CD4-positive, CD25-positive, alpha-beta regulatory T cell (primary cell): ENCODE measurements at regions not wholly inside any gene's neighbourhood (a gene's known extent, or its start where the extent isn't known, plus 50 kb on each side); places are given as distances from the start of the nearest gene placed in this dataset.
"Not testable (repeated sequence)": the region's sequence is repeated elsewhere in the genome, so short reads cannot be mapped to it uniquely, and the experiment has no call there.

Experiments
- ATAC-seq, 2 donors: fragments of 150-1000 bp; cut with Tn5 transposase; one replicate each; pipeline ENCODE4 v1.10.0; 2021; ENCODE audit warnings: low read depth in 2 of 2, moderate number of reproducible peaks in 2 of 2, moderate library complexity in 1 of 2
- DNase-seq, 3 donors: peaks; one replicate each; pipeline versions ENCODE4 v3.0.0 to v3.0.0-alpha.2; 2012 to 2022; ENCODE audit warnings: mixed read lengths in 1 of 3
- H3K27ac ChIP-seq: one replicate; pipeline ENCODE4 v1.7.0; 2013; ENCODE audit warnings: mild to moderate bottlenecking, low read length; ENCODE audit not compliant: insufficient read depth, poor library complexity, severe bottlenecking
- H3K27me3 ChIP-seq: one replicate; pipeline ENCODE4 v1.7.0; 2013; ENCODE audit warnings: low read length; ENCODE audit not compliant: control insufficient read depth, insufficient read depth
- H3K36me3 ChIP-seq: one replicate; pipeline ENCODE4 v1.7.0; 2013; ENCODE audit warnings: mild to moderate bottlenecking, low read length, moderate library complexity; ENCODE audit not compliant: control insufficient read depth, insufficient read depth
- H3K4me1 ChIP-seq: 2 replicates; pipeline ENCODE4 v1.7.0; 2013; ENCODE audit warnings: mild to moderate bottlenecking, low read length; ENCODE audit not compliant: insufficient read depth, control insufficient read depth, poor library complexity, severe bottlenecking
- H3K4me3 ChIP-seq: one replicate; pipeline ENCODE4 v1.7.0; 2013; ENCODE audit warnings: low read depth, mild to moderate bottlenecking, low read length, moderate library complexity
- H3K9me3 ChIP-seq, 2 experiments: 1 replicate in 1 of 2; 2 replicates in 1 of 2; pipeline ENCODE4 v1.7.0; 2013; ENCODE audit warnings: low read length in 2 of 2, mild to moderate bottlenecking in 1 of 2, moderate library complexity in 1 of 2; ENCODE audit not compliant: control insufficient read depth in 2 of 2
- H3K27ac Mint-ChIP-seq, 3 donors: one replicate each; pipeline ENCODE4 v1.8.0; 2020 to 2022; ENCODE audit warnings: mild to moderate bottlenecking in 3 of 3, mixed read lengths in 3 of 3, moderate library complexity in 2 of 3
- H3K27me3 Mint-ChIP-seq: one replicate; pipeline ENCODE4 v1.8.0; 2022; ENCODE audit warnings: mild to moderate bottlenecking, mixed read lengths
- H3K36me3 Mint-ChIP-seq: one replicate; pipeline ENCODE4 v1.8.0; 2020; ENCODE audit warnings: mixed read lengths
- H3K4me1 Mint-ChIP-seq, 4 donors: one replicate each; pipeline ENCODE4 v1.8.0; 2020 to 2022; ENCODE audit warnings: mixed read lengths in 4 of 4, mild to moderate bottlenecking in 1 of 4
- H3K4me3 Mint-ChIP-seq, 4 donors: one replicate each; pipeline ENCODE4 v1.8.0; 2020 to 2022; ENCODE audit warnings: mild to moderate bottlenecking in 4 of 4, mixed read lengths in 4 of 4, moderate library complexity in 3 of 4
- H3K9me3 Mint-ChIP-seq, 7 donors: one replicate each; pipeline ENCODE4 v1.8.0; 2020 to 2022; ENCODE audit warnings: mixed read lengths in 7 of 7, mild to moderate bottlenecking in 3 of 7, moderate library complexity in 2 of 7

GRCh38 chr15:24324096-24324495 is 351.5 kb upstream of the NPAP1 start:
- H3K4me3 Mint-ChIP-seq, H3K36me3 ChIP-seq, H3K4me3 ChIP-seq, H3K27ac ChIP-seq, H3K9me3 ChIP-seq, H3K27me3 ChIP-seq, H3K4me1 ChIP-seq, H3K4me1 Mint-ChIP-seq, H3K27me3 Mint-ChIP-seq, H3K27ac Mint-ChIP-seq, DNase-seq, ATAC-seq, H3K36me3 Mint-ChIP-seq: not testable (repeated sequence)
- H3K9me3 Mint-ChIP-seq: peaks cover 0 to 14% (median 3%) of the 10 kb centered on the region in 7 donors

GRCh38 chr15:24326513-24326912 is 349.1 kb upstream of the NPAP1 start:
- not testable (repeated sequence) for H3K36me3 ChIP-seq, H3K27me3 ChIP-seq, H3K4me1 Mint-ChIP-seq, H3K4me1 ChIP-seq, H3K4me3 Mint-ChIP-seq, H3K27me3 Mint-ChIP-seq, H3K36me3 Mint-ChIP-seq, H3K27ac ChIP-seq, H3K9me3 ChIP-seq, H3K27ac Mint-ChIP-seq, ATAC-seq, H3K4me3 ChIP-seq, DNase-seq
- H3K9me3 Mint-ChIP-seq: peaks cover 0 to 14% (median 3%) of the 10 kb centered on the region in 7 donors

GRCh38 chr15:24331964-24332363 is 343.6 kb upstream of the NPAP1 start:
- ATAC-seq, H3K27ac Mint-ChIP-seq, H3K4me3 Mint-ChIP-seq, H3K36me3 ChIP-seq, H3K4me1 Mint-ChIP-seq, H3K27me3 Mint-ChIP-seq, DNase-seq, H3K4me3 ChIP-seq, H3K4me1 ChIP-seq, H3K36me3 Mint-ChIP-seq, H3K9me3 ChIP-seq, H3K27me3 ChIP-seq, H3K27ac ChIP-seq: not testable (repeated sequence)
- H3K9me3 Mint-ChIP-seq: peaks cover 0 to 26% (median 9%) of the 10 kb centered on the region in 7 donors

GRCh38 chr15:24341876-24342275 is 333.7 kb upstream of the NPAP1 start:
- H3K4me1 ChIP-seq, H3K36me3 Mint-ChIP-seq, H3K27ac ChIP-seq, H3K27ac Mint-ChIP-seq, H3K4me3 Mint-ChIP-seq, H3K4me1 Mint-ChIP-seq, H3K4me3 ChIP-seq, ATAC-seq, H3K27me3 ChIP-seq, H3K9me3 ChIP-seq, DNase-seq, H3K27me3 Mint-ChIP-seq, H3K36me3 ChIP-seq: not testable (repeated sequence)
- H3K9me3 Mint-ChIP-seq: peaks cover 0 to 20% (median 4%) of the 10 kb centered on the region in 7 donors

- H3K9me3 ChIP-seq, H3K9me3 Mint-ChIP-seq, H3K4me1 Mint-ChIP-seq, H3K4me1 ChIP-seq, H3K4me3 Mint-ChIP-seq, H3K27ac ChIP-seq, H3K36me3 Mint-ChIP-seq, H3K27me3 Mint-ChIP-seq, DNase-seq, H3K27me3 ChIP-seq, ATAC-seq, H3K36me3 ChIP-seq, H3K4me3 ChIP-seq, H3K27ac Mint-ChIP-seq: not testable (repeated sequence)
Measured at GRCh38 chr15:24352777-24353176, 322.8 kb upstream of the NPAP1 start.

GRCh38 chr15:24381103-24381502 is 294.5 kb upstream of the NPAP1 start:
- H3K9me3 Mint-ChIP-seq: peaks cover 0 to 14% (median 2%) of the 10 kb centered on the region in 7 donors
- H3K36me3 ChIP-seq, H3K27me3 ChIP-seq, H3K27ac Mint-ChIP-seq, DNase-seq, H3K4me3 Mint-ChIP-seq, H3K36me3 Mint-ChIP-seq, H3K9me3 ChIP-seq, H3K4me1 ChIP-seq, H3K27ac ChIP-seq, ATAC-seq, H3K4me3 ChIP-seq, H3K4me1 Mint-ChIP-seq, H3K27me3 Mint-ChIP-seq: not testable (repeated sequence)

GRCh38 chr15:24385258-24385657 is 290.3 kb upstream of the NPAP1 start:
- not testable (repeated sequence) for H3K36me3 Mint-ChIP-seq, H3K36me3 ChIP-seq, H3K27ac Mint-ChIP-seq, H3K4me1 ChIP-seq, H3K4me3 Mint-ChIP-seq, DNase-seq, ATAC-seq, H3K27ac ChIP-seq, H3K27me3 ChIP-seq, H3K9me3 ChIP-seq, H3K4me3 ChIP-seq, H3K27me3 Mint-ChIP-seq, H3K4me1 Mint-ChIP-seq
- H3K9me3 Mint-ChIP-seq: peaks cover 0 to 12% (median 1%) of the 10 kb centered on the region in 7 donors

- no peak overlapping the region for H3K4me3 Mint-ChIP-seq
- no peaks in the 10 kb centered on the region for H3K36me3 Mint-ChIP-seq
- ATAC-seq (no peak), DNase-seq (no peak)
- Histone ChIP-seq H3K27me3 (no peaks in the 10 kb centered on the region), H3K4me3 (no peak overlapping the region), H3K4me1 (no peaks in the 10 kb centered on the region), H3K9me3 (no peaks in the 10 kb centered on the region), H3K36me3 (no peaks in the 10 kb centered on the region), H3K27ac (no peak overlapping the region)
- H3K27ac Mint-ChIP-seq: no peak overlapping the region
- no peaks in the 10 kb centered on the region for H3K4me1 Mint-ChIP-seq
- H3K9me3 Mint-ChIP-seq: peaks cover 0 to 10% (median 2%) of the 10 kb centered on the region in 7 donors
- H3K27me3 Mint-ChIP-seq: no peaks in the 10 kb centered on the region
Measured at GRCh38 chr15:24394303-24394702, 281.3 kb upstream of the NPAP1 start.
